WERI-Rb-1 (cell line): ENCODE measurements at regions not wholly inside any gene's neighbourhood (a gene's known extent, or its start where the extent isn't known, plus 50 kb on each side); places are given as distances from the start of the nearest gene placed in this dataset.
"Not testable (repeated sequence)": the region's sequence is repeated elsewhere in the genome, so short reads cannot be mapped to it uniquely, and the experiment has no call there.

Source experiments
- DNase-seq: peaks from one replicate; pipeline ENCODE4 v3.0.0-alpha.2; 2020
- H3K27ac ChIP-seq: fragments of 250-450 bp; sonication (Bioruptor Pico); 2 replicates; pipeline ENCODE4 v1.5.1; 2020; ENCODE audit warnings: mild to moderate bottlenecking, moderate library complexity
- H3K27me3 ChIP-seq: fragments of 250-450 bp; sonication (Bioruptor Pico); 2 replicates; pipeline ENCODE4 v1.5.1; 2021; ENCODE audit warnings: mild to moderate bottlenecking, low read depth, moderate library complexity; ENCODE audit not compliant: insufficient read depth, severe bottlenecking
- H3K36me3 ChIP-seq: fragments of 250-450 bp; sonication (Bioruptor Pico); 2 replicates; pipeline ENCODE4 v1.5.1; 2020; ENCODE audit warnings: mild to moderate bottlenecking, moderate library complexity
- H3K4me3 ChIP-seq: 2 replicates; pipeline ENCODE4 v1.5.1; 2011; ENCODE audit warnings: low read depth, mild to moderate bottlenecking, control low read depth, low read length
- H3K9me3 ChIP-seq: fragments of 250-450 bp; sonication (Bioruptor Pico); 2 replicates; pipeline ENCODE4 v1.5.1; 2021; ENCODE audit warnings: mild to moderate bottlenecking, moderate library complexity; ENCODE audit not compliant: severe bottlenecking
- TF ChIP-seq, protein P1 (sequence below): IDR thresholded peaks from 2 replicates; pipeline ENCODE4 v1.5.1; 2011; ENCODE audit warnings: low read depth, mild to moderate bottlenecking, control low read depth, inconsistent platforms, low read length

DNA sequence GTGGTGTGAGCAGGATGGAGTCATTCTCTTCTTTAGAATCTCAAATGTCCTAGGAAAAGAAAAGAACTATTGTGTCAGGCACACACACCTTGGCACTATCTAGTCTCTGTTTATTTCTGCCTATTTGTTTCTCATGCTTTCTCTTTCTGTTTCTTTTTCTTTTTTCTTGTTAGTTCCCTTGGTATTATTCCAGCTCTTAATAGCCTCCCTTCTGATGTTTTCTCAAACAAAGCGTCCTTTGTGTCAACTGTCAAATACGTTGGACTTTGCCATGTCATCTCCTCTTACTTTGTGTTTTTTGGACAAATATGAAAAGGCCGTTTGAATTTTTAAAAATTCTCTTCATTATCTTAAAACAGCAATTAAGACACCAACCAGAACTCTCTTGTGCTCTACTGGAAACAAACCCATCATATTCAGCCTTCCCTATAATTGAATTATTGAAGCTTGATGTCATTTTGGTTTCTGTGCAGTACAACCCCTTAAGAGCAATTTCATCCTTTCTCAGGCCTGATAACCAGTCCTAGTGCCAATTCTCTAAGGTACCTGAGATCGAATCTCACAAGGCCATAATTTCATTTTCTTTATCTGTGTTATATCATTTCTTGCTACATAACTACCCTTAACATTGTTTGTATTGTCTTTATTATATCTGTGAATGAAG, 497.8 kb upstream of the NRP1 start:
- DNase-seq = no peak
- Histone ChIP-seq H3K4me3 (no peak overlapping the region), H3K9me3 (no peaks in the 10 kb centered on the region), H3K27me3 (no peaks in the 10 kb centered on the region), H3K36me3 (no peaks in the 10 kb centered on the region), H3K27ac (no peak overlapping the region)
- TF ChIP-seq, protein P1, sequence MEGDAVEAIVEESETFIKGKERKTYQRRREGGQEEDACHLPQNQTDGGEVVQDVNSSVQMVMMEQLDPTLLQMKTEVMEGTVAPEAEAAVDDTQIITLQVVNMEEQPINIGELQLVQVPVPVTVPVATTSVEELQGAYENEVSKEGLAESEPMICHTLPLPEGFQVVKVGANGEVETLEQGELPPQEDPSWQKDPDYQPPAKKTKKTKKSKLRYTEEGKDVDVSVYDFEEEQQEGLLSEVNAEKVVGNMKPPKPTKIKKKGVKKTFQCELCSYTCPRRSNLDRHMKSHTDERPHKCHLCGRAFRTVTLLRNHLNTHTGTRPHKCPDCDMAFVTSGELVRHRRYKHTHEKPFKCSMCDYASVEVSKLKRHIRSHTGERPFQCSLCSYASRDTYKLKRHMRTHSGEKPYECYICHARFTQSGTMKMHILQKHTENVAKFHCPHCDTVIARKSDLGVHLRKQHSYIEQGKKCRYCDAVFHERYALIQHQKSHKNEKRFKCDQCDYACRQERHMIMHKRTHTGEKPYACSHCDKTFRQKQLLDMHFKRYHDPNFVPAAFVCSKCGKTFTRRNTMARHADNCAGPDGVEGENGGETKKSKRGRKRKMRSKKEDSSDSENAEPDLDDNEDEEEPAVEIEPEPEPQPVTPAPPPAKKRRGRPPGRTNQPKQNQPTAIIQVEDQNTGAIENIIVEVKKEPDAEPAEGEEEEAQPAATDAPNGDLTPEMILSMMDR = no peak

DNA sequence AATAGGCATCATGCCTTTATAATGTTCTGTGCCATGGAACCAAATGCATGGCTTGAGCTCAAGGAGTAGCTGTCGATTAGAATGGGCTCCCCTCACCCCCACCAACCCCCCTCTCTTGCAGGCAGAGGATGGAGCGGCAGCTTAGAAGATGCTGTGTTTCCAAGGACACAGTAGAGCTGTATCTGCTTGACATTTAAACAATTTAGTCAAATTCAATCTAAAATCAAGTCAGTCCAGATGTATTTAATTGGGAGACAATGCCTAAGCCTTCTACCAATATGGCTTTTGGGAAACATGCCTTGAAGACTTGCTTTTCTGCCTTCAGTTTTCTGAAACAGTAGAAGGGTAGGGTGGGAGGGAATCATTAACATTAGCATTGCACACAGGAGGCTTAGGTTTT, 497.1 kb upstream of the NRP1 start:
- no peak overlapping the region for H3K4me3 ChIP-seq
- H3K36me3 ChIP-seq = no peaks in the 10 kb centered on the region
- no peaks in the 10 kb centered on the region for H3K27me3 ChIP-seq
- no peak for DNase-seq
- H3K27ac ChIP-seq = no peak overlapping the region
- no peaks in the 10 kb centered on the region for H3K9me3 ChIP-seq
- TF ChIP-seq, protein P1 = no peak

DNA sequence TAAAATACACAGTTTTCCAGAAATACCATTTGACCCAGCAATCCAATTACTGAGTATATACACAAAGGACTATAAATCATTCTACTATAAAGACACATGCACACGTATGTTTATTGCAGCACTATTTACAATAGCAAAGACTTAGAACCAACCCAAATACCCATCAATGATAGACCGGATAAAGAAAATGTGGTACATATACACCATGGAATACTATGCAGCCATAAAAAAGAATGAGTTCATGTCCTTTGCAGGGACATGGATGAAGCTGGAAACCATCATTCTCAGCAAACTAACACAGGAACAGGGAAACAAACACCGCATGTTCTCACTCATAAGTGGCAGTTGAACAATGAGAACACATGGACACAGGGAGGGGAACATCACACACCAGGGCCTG, 495.4 kb upstream of the NRP1 start:
- not testable (repeated sequence) for H3K4me3 ChIP-seq, H3K9me3 ChIP-seq, DNase-seq, H3K36me3 ChIP-seq, H3K27me3 ChIP-seq, H3K27ac ChIP-seq

DNA sequence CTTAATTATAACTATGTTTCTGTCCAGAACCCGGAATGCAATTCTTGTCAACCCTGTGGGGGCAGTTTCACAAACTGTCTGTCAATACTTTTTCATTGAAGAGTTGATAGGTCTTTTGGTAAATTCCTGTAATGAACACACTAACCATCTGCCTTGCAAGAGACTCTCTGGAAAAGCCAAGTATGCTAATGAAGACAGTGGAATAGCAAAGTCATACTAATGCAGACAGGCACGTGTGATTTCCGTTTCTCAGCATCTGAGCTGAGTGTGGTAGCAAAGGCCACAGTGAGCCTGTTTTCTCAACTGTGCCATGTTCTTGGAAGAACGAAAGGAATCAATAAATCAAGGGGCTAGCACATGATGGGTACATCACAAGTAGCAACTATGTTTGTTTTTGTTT, 494.1 kb upstream of the NRP1 start:
- H3K4me3 ChIP-seq = no peak overlapping the region
- no peaks in the 10 kb centered on the region for H3K27me3 ChIP-seq
- TF ChIP-seq, protein P1 = no peak
- H3K27ac ChIP-seq = no peak overlapping the region
- H3K36me3 ChIP-seq = no peaks in the 10 kb centered on the region
- H3K9me3 ChIP-seq = no peaks in the 10 kb centered on the region
- DNase-seq = no peak

DNA sequence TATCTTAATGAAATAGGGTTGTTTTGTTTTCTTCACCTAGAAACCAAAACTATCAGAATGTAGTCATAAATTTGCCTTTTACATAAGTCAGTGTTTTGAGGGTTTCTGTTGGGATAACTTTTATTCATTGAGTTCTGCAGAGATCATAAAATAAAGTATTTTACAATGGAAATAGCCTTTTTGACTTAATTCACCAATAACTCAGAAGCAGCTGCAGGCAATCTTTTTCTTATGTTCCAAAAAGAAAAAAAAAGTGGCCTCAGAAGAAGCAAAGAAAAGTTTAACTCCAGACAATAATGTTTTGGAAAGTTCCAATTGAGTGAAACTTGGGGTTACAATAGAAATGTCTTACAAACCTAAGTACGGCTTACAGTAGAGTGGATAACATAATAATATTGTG, 491.7 kb upstream of the NRP1 start:
- TF ChIP-seq, protein P1 = no peak
- H3K4me3 ChIP-seq = no peak overlapping the region
- H3K9me3 ChIP-seq = no peaks in the 10 kb centered on the region
- no peaks in the 10 kb centered on the region for H3K36me3 ChIP-seq
- no peaks in the 10 kb centered on the region for H3K27me3 ChIP-seq
- DNase-seq = no peak
- H3K27ac ChIP-seq = no peak overlapping the region

DNA sequence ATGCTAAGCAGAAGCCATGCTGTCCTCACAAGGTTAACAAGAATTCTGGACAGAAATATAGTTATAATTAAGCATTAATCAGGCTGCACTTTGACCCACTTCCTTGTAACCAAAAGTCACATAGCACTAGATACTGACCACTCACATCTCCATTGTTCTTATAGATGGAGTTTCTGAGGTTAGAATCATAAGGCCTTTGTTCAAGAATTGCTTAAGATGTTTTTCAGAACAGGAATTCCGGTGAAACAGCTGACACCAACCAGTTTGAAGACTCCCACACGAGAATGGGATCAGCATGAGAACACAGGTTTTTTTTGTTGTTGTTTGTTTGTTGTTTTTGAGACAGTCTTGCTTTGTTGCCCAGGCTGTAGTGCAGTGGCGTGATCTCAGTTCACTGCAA, 488.3 kb upstream of the NRP1 start:
- H3K27ac ChIP-seq = no peak overlapping the region
- H3K9me3 ChIP-seq = no peaks in the 10 kb centered on the region
- TF ChIP-seq, protein P1 = no peak
- no peak overlapping the region for H3K4me3 ChIP-seq
- DNase-seq = no peak
- H3K36me3 ChIP-seq = no peaks in the 10 kb centered on the region
- H3K27me3 ChIP-seq = no peaks in the 10 kb centered on the region
